A549 (cell line): ENCODE measurements at regions not wholly inside any gene's neighbourhood (a gene's known extent, or its start where the extent isn't known, plus 50 kb on each side); places are given as distances from the start of the nearest gene placed in this dataset.

Experiments
- ATAC-seq, 2 experiments: fragments of 200-7000 bp in 1 of 2; fragments of >200 bp in 1 of 2; cut with Nextera tagmentation in 1 of 2; cut with Tn5 transposase in 1 of 2; 3 replicates each; pipeline versions ENCODE4 v1.8.0 to v1.9.1; 2018 to 2020; ENCODE audit warnings: mild to moderate bottlenecking in 1 of 2, moderate library complexity in 1 of 2
- CTCF ChIA-PET: fragments of 300-600 bp; sonication (Branson Sonifier 250); formaldehyde crosslinking; extraction: SDS; loops from one replicate; lab custom pipeline; 2021; ENCODE audit warnings: antibody characterized with exemption, inconsistent platforms; lab: Yijun Ruan, JAX
- POLR2A ChIA-PET: fragments of 350-600 bp; formaldehyde crosslinking; extraction: SDS; loops from one replicate; lab custom pipeline; 2021; ENCODE audit warnings: antibody characterized with exemption, inconsistent platforms; lab: Yijun Ruan, JAX
- DNase-seq, 2 experiments: peaks; one replicate each; pipeline versions ENCODE4 v3.0.0 to v3.0.0-alpha.2; 2011 to 2016; ENCODE audit warnings: low read depth in 1 of 2, low spot score in 1 of 2
- FAIRE-seq: peaks from 2 replicates; lab custom pipeline; 2011; peaks lifted over from hg19 to GRCh38; lab: Jason Lieb, UNC
- H3K27ac ChIP-seq, 2 experiments: fragments of >200 bp; sonication (Bioruptor Twin); formaldehyde crosslinking; 3 replicates each; pipeline ENCODE4 v1.5.1; 2016 to 2017
- H3K4me1 ChIP-seq: fragments of >200 bp; sonication (Bioruptor Twin); formaldehyde crosslinking; 3 replicates; pipeline ENCODE4 v1.6.1; 2016
- H3K4me2 ChIP-seq: fragments of >200 bp; sonication (Bioruptor Twin); formaldehyde crosslinking; 3 replicates; pipeline ENCODE4 v1.6.1; 2016
- H3K4me3 ChIP-seq: fragments of >200 bp; sonication (Bioruptor Twin); formaldehyde crosslinking; 3 replicates; pipeline ENCODE4 v1.5.1; 2016
- H3K9me3 ChIP-seq: fragments of >200 bp; sonication (Bioruptor Twin); formaldehyde crosslinking; 3 replicates; pipeline ENCODE4 v1.6.1; 2016
- ATOH8 ChIP-seq: fragments of 250-450 bp; sonication (Bioruptor Pico); IDR thresholded peaks from 2 replicates; pipeline ENCODE4 v1.5.0; 2020; ENCODE audit warnings: low read depth, mild to moderate bottlenecking, moderate library complexity
- BHLHE40 ChIP-seq: IDR thresholded peaks from 2 replicates; pipeline ENCODE4 v1.6.1; 2012; ENCODE audit warnings: low read depth, low read length, inconsistent platforms
- CBX8 ChIP-seq: fragments of 200-600 bp; sonication (generic); IDR thresholded peaks from 2 replicates; pipeline ENCODE4 v1.6.1; 2016
- CHD2 ChIP-seq: fragments of 150-350 bp; IDR thresholded peaks from 2 replicates; pipeline ENCODE4 v1.6.1; 2014; ENCODE audit warnings: low read length; ENCODE audit not compliant: partially characterized antibody
- EHF ChIP-seq: fragments of 250-450 bp; sonication (Bioruptor Pico); IDR thresholded peaks from 2 replicates; pipeline ENCODE4 v1.5.0; 2020; ENCODE audit warnings: mild to moderate bottlenecking
- EHMT2 ChIP-seq: fragments of 200-600 bp; sonication (generic); IDR thresholded peaks from 2 replicates; pipeline ENCODE4 v1.6.1; 2016; ENCODE audit warnings: antibody characterized with exemption, low read depth, mild to moderate bottlenecking, moderate library complexity
- ESRRA ChIP-seq: fragments of 150-350 bp; IDR thresholded peaks from 2 replicates; pipeline ENCODE4 v1.6.1; 2014; ENCODE audit warnings: mild to moderate bottlenecking, low read length, borderline replicate concordance
- FOSB ChIP-seq: fragments of 250-450 bp; sonication (Bioruptor Pico); IDR thresholded peaks from 2 replicates; pipeline ENCODE4 v1.5.0; 2020; ENCODE audit warnings: mild to moderate bottlenecking, moderate library complexity
- GATA3 ChIP-seq: IDR thresholded peaks from 2 replicates; pipeline ENCODE4 v1.6.1; 2012; ENCODE audit warnings: borderline replicate concordance
- HEYL ChIP-seq: fragments of 250-450 bp; sonication (Bioruptor Pico); IDR thresholded peaks from 2 replicates; pipeline ENCODE4 v1.8.0; 2021; ENCODE audit warnings: mild to moderate bottlenecking, moderate library complexity
- HMGXB4 ChIP-seq: fragments of 250-450 bp; sonication (Bioruptor Pico); IDR thresholded peaks from 2 replicates; pipeline ENCODE4 v1.5.0; 2021; ENCODE audit warnings: mild to moderate bottlenecking, moderate library complexity, borderline replicate concordance
- HOXB13 ChIP-seq: fragments of 250-450 bp; sonication (Bioruptor Pico); IDR thresholded peaks from 2 replicates; pipeline ENCODE4 v1.5.0; 2020; ENCODE audit warnings: low read depth, mild to moderate bottlenecking, moderate library complexity
- HOXB5 ChIP-seq: fragments of 250-450 bp; sonication (Bioruptor Pico); IDR thresholded peaks from 2 replicates; pipeline ENCODE4 v1.5.0; 2020; ENCODE audit warnings: mild to moderate bottlenecking, moderate library complexity
- MAFK ChIP-seq: fragments of 450-650 bp; IDR thresholded peaks from 2 replicates; pipeline ENCODE4 v1.6.1; 2014; ENCODE audit not compliant: partially characterized antibody
- POLR2A ChIP-seq: IDR thresholded peaks from 2 replicates; pipeline ENCODE4 v1.6.1; 2012; ENCODE audit warnings: mild to moderate bottlenecking, low read length
- RAD21 ChIP-seq, 2 experiments: fragments of >200 bp in 1 of 2; sonication (Bioruptor Twin) in 1 of 2; formaldehyde crosslinking in 1 of 2; IDR thresholded peaks in 1 of 2; conservative IDR thresholded peaks in 1 of 2; 2 replicates in 1 of 2; 3 replicates in 1 of 2; pipeline ENCODE4 v1.6.1; 2012 to 2018; ENCODE audit warnings: inconsistent platforms in 1 of 2
- RARB ChIP-seq: fragments of 250-450 bp; sonication (Bioruptor Pico); IDR thresholded peaks from 2 replicates; pipeline ENCODE4 v1.8.0; 2021; ENCODE audit warnings: mild to moderate bottlenecking, moderate library complexity
- RCOR1 ChIP-seq: fragments of 150-350 bp; IDR thresholded peaks from 2 replicates; pipeline ENCODE4 v1.6.1; 2014; ENCODE audit warnings: antibody characterized with exemption, low read length, low read depth
- SREBF2 ChIP-seq: fragments of 450-650 bp; IDR thresholded peaks from 2 replicates; pipeline ENCODE4 v1.6.1; 2014; ENCODE audit warnings: mild to moderate bottlenecking, moderate library complexity
- TFCP2L1 ChIP-seq: fragments of 250-450 bp; sonication (Bioruptor Pico); IDR thresholded peaks from 2 replicates; pipeline ENCODE4 v1.5.0; 2021; ENCODE audit warnings: mild to moderate bottlenecking
- TP53 ChIP-seq: fragments of 250-450 bp; sonication (Bioruptor Pico); IDR thresholded peaks from 2 replicates; pipeline ENCODE4 v1.5.0; 2021; ENCODE audit warnings: mild to moderate bottlenecking, moderate library complexity
- ZFP36 ChIP-seq: fragments of 450-650 bp; IDR thresholded peaks from 2 replicates; pipeline ENCODE4 v1.6.1; 2014; ENCODE audit warnings: borderline replicate concordance; ENCODE audit not compliant: partially characterized antibody
- ZSCAN20 ChIP-seq: fragments of 250-450 bp; sonication (Bioruptor Pico); IDR thresholded peaks from 2 replicates; pipeline ENCODE4 v1.8.0; 2022; ENCODE audit warnings: mild to moderate bottlenecking, moderate library complexity
- WGBS: methylation state at CpG from one replicate; pipeline ENCODE4 v1.1.6; 2017; ENCODE audit errors: missing lambda C conversion rate; 5-methylcytosine and 5-hydroxymethylcytosine counted together
- TF ChIP-seq, protein P1 (sequence below): IDR thresholded peaks from 2 replicates; pipeline ENCODE4 v1.6.1; 2012
- TF ChIP-seq, protein P2 (sequence below): fragments of >200 bp; sonication (Bioruptor Twin); formaldehyde crosslinking; IDR thresholded peaks from 3 replicates; pipeline ENCODE4 v1.5.1; 2016

DNA sequence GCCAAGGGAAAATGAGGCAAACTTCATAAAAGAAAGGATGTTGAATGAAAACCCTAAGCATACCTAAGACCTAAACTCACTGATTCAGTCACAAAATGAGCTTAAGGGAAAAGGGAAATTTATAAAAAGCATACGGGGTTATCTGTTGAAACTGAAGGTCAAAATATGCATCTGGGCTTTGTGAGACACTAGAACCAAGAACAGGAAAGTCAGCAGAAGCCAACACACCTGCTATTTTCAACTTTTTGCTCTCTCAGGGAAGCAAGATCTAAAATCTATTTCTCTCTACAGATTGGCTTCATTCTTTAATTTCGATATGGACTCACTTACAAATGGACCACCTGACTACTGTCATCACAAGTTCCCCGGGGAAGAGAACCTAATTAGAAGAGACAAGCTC, 338.6 kb upstream of the NECTIN3 start:
- H3K27ac ChIP-seq: no peak overlapping the region
- WGBS: 57% methylated on average over 3 of the region's 3 CpGs
- H3K4me3 ChIP-seq: no peak overlapping the region
- POLR2A ChIA-PET: no interaction called here
- TF ChIP-seq ATOH8: no peak
- TF ChIP-seq MAFK: no peak
- no peak for TF ChIP-seq TP53 (CRISPR knock-in tag)
- no peak for TF ChIP-seq FOSB (CRISPR knock-in tag)
- TF ChIP-seq ZSCAN20 (CRISPR knock-in tag): no peak
- TF ChIP-seq RCOR1: no peak
- TF ChIP-seq CHD2: no peak
- TF ChIP-seq EHF: no peak
- no peak for TF ChIP-seq POLR2A
- no peak for FAIRE-seq
- H3K4me1 ChIP-seq: no peaks in the 10 kb centered on the region
- no peak for DNase-seq
- CTCF ChIA-PET: interaction anchor here (1.1 kb wide), 1 partner anchor 11 kb away, joined by 3 read pairs; no protein-coding TSS in a partner anchor
- H3K9me3 ChIP-seq: no peaks in the 10 kb centered on the region
- no peak overlapping the region for H3K4me2 ChIP-seq
- ATAC-seq: no peak

GRCh38 chr3:110734524-110734923, 337.1 kb upstream of the NECTIN3 start:
- FAIRE-seq (no peak), DNase-seq (no peak), ATAC-seq (no peak)
- Histone ChIP-seq H3K4me3 (no peak overlapping the region), H3K27ac (no peak overlapping the region), H3K4me2 (no peak overlapping the region), H3K4me1 (no peaks in the 10 kb centered on the region), H3K9me3 (no peaks in the 10 kb centered on the region)
- WGBS: 70% methylated on average over 5 of the region's 5 CpGs
- ChIA-PET POLR2A (no interaction called here), CTCF (interaction anchor here (0.5 kb wide), 1 partner anchor 405 kb away, joined by 3 read pairs; no protein-coding TSS in a partner anchor)
- TF ChIP-seq ZFP36 (no peak), SREBF2 (no peak), EHMT2 (no peak), HOXB5 (CRISPR knock-in tag) (no peak), HEYL (CRISPR knock-in tag) (no peak), FOSB (CRISPR knock-in tag) (no peak), GATA3 (no peak), ESRRA (no peak), BHLHE40 (no peak), CHD2 (no peak), CBX8 (no peak), RAD21 (conservative IDR thresholded peaks at IDR 0.05 in 1 of 2, IDR thresholded peaks at IDR 0.05 in 1 of 2) (no peak), HMGXB4 (no peak), RARB (CRISPR knock-in tag) (no peak), TFCP2L1 (CRISPR knock-in tag) (no peak), EHF (no peak), HOXB13 (no peak)
- TF ChIP-seq, protein P1, sequence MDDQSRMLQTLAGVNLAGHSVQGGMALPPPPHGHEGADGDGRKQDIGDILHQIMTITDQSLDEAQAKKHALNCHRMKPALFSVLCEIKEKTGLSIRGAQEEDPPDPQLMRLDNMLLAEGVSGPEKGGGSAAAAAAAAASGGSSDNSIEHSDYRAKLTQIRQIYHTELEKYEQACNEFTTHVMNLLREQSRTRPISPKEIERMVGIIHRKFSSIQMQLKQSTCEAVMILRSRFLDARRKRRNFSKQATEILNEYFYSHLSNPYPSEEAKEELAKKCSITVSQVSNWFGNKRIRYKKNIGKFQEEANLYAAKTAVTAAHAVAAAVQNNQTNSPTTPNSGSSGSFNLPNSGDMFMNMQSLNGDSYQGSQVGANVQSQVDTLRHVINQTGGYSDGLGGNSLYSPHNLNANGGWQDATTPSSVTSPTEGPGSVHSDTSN: no peak
- TF ChIP-seq, protein P2, sequence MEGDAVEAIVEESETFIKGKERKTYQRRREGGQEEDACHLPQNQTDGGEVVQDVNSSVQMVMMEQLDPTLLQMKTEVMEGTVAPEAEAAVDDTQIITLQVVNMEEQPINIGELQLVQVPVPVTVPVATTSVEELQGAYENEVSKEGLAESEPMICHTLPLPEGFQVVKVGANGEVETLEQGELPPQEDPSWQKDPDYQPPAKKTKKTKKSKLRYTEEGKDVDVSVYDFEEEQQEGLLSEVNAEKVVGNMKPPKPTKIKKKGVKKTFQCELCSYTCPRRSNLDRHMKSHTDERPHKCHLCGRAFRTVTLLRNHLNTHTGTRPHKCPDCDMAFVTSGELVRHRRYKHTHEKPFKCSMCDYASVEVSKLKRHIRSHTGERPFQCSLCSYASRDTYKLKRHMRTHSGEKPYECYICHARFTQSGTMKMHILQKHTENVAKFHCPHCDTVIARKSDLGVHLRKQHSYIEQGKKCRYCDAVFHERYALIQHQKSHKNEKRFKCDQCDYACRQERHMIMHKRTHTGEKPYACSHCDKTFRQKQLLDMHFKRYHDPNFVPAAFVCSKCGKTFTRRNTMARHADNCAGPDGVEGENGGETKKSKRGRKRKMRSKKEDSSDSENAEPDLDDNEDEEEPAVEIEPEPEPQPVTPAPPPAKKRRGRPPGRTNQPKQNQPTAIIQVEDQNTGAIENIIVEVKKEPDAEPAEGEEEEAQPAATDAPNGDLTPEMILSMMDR: no peak
